HUES64 (cell line): ENCODE measurements at regions not wholly inside any gene's neighbourhood (a gene's known extent, or its start where the extent isn't known, plus 50 kb on each side); places are given as distances from the start of the nearest gene placed in this dataset.
"Not testable (repeated sequence)": the region's sequence is repeated elsewhere in the genome, so short reads cannot be mapped to it uniquely, and the experiment has no call there.

Experiments
- H3K27ac ChIP-seq: 2 replicates; pipeline ENCODE4 v1.7.0; 2013; ENCODE audit warnings: low read depth, low read length, inconsistent platforms
- H3K27me3 ChIP-seq: 2 replicates; pipeline ENCODE4 v1.6.1; 2013; ENCODE audit warnings: mild to moderate bottlenecking, low read length; ENCODE audit not compliant: insufficient read depth
- H3K36me3 ChIP-seq: 2 replicates; pipeline ENCODE4 v1.6.1; 2013; ENCODE audit warnings: mild to moderate bottlenecking, low read length; ENCODE audit not compliant: insufficient read depth
- H3K4me1 ChIP-seq: 2 replicates; pipeline ENCODE4 v1.6.1; 2013; ENCODE audit warnings: mild to moderate bottlenecking, low read length, moderate library complexity; ENCODE audit not compliant: insufficient read depth
- H3K4me3 ChIP-seq: 2 replicates; pipeline ENCODE4 v1.5.1; 2013; ENCODE audit warnings: mild to moderate bottlenecking, low read length, moderate library complexity
- H3K9ac ChIP-seq: 2 replicates; pipeline ENCODE4 v1.6.1; 2013; ENCODE audit warnings: mild to moderate bottlenecking, low read depth, low read length
- H3K9me3 ChIP-seq: 2 replicates; pipeline ENCODE4 v1.6.1; 2013; ENCODE audit warnings: low read depth, low read length; ENCODE audit not compliant: insufficient read depth
- WGBS: fragments of 150-250, 120-280 bp; methylation state at CpG from one replicate; pipeline ENCODE4 v1.1.7; 2013; ENCODE audit warnings: missing lambda C conversion rate; 5-methylcytosine and 5-hydroxymethylcytosine counted together

- not testable (repeated sequence) for H3K27ac ChIP-seq, H3K9ac ChIP-seq, H3K4me3 ChIP-seq, H3K27me3 ChIP-seq, H3K36me3 ChIP-seq, H3K9me3 ChIP-seq
- 0 out of 2 replicates have a peak, but pooled peaks cover 15% of the 10 kb centered on the region for H3K4me1 ChIP-seq
- 84% methylated on average over 4 of the region's 4 CpGs for WGBS
These were observed 158.3 kb downstream of the TMEM132E start for GRCh38 chr17:34737673-34738072.

DNA sequence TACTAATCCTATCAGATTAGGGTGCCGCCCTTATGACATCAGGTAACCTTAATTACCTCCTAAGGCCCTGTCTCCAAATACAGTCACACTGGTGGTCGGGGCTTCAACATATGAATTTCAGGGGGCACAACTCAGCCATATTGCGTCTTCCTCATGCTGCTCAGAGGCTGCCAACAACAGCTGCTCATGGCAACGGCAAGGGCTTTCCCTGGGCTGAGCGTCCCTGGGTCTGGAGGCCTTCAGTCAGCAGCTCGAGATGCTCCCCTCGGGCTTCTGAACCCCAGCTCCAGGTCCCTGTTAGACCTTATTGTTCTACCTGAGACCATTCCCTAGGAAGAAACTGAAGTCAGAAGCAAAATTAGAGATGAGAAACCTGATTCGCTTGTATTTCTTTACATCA is 157.2 kb downstream of the TMEM132E start:
- H3K27me3 ChIP-seq = no peaks in the 10 kb centered on the region
- H3K9ac ChIP-seq = no peak overlapping the region
- 0 out of 2 replicates have a peak, but pooled peaks cover 10% of the 10 kb centered on the region for H3K4me1 ChIP-seq
- no peak overlapping the region for H3K4me3 ChIP-seq
- 86% methylated on average over 8 of the region's 8 CpGs for WGBS
- 0 out of 2 replicates have a peak, but pooled peaks cover 2% of the 10 kb centered on the region for H3K9me3 ChIP-seq
- no peaks in the 10 kb centered on the region for H3K36me3 ChIP-seq
- H3K27ac ChIP-seq = no peak overlapping the region

DNA sequence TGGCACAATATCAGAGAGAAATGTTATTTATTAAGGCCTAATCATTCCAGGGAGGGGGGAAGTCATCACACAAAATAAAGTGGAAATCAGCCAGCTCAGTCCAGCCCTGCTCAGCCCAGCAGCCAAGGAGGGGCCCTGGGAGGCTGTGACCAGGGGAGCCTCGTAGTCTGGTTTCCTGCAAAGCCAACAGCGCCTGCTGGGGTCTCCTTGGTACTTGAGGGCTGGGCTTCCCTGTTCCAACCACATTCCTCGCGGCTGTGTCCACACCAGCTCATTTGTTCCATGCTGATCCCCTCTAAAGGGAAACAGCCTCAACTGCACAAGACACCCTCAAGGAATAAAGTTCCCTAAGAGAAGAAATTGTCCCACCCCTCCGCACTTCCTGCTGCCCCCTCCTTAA is 154.0 kb downstream of the TMEM132E start:
- no peak overlapping the region for H3K27ac ChIP-seq
- H3K4me1 ChIP-seq = no peaks in the 10 kb centered on the region
- 0 out of 2 replicates have a peak, but pooled peaks cover 3% of the 10 kb centered on the region for H3K9me3 ChIP-seq
- H3K9ac ChIP-seq = no peak overlapping the region
- no peaks in the 10 kb centered on the region for H3K27me3 ChIP-seq
- 88% methylated on average over 5 of the region's 5 CpGs for WGBS
- no peaks in the 10 kb centered on the region for H3K36me3 ChIP-seq
- H3K4me3 ChIP-seq = no peak overlapping the region

DNA sequence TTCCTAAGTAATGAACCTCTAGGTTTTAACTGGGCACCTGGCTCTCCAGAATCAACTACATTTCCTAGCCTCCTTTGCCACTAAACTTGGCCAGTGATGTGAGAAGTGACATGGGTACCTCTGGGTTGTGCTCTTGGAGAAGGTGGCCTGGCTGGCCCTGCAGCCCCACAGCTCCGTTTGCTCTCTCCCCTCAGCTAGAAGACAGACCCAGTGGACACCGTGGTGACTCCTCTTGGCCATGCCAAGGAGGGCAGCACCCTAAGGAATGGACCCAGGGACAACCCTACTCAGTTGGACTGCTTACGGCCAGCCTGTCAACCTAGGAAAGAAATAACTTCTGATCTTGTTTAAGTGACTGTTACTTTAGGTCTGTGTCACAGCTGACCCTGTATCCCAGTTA is 151.4 kb downstream of the TMEM132E start:
- 0 out of 2 replicates have a peak, but pooled peaks cover 3% of the 10 kb centered on the region for H3K9me3 ChIP-seq
- H3K36me3 ChIP-seq = no peaks in the 10 kb centered on the region
- no peak overlapping the region for H3K4me3 ChIP-seq
- no peak overlapping the region for H3K9ac ChIP-seq
- no peaks in the 10 kb centered on the region for H3K4me1 ChIP-seq
- no peak overlapping the region for H3K27ac ChIP-seq
- WGBS = 83% methylated on average over 3 of the region's 3 CpGs
- H3K27me3 ChIP-seq = no peaks in the 10 kb centered on the region

GRCh38 chr17:34728771-34729310 is 149.5 kb downstream of the TMEM132E start:
- H3K9me3 ChIP-seq = 0 out of 2 replicates have a peak, but pooled peaks cover 3% of the 10 kb centered on the region
- no peaks in the 10 kb centered on the region for H3K4me1 ChIP-seq
- H3K27ac ChIP-seq = no peak overlapping the region
- no peaks in the 10 kb centered on the region for H3K36me3 ChIP-seq
- no peak overlapping the region for H3K4me3 ChIP-seq
- no peaks in the 10 kb centered on the region for H3K27me3 ChIP-seq
- no peak overlapping the region for H3K9ac ChIP-seq
- 86% methylated on average over 10 of the region's 10 CpGs for WGBS

DNA sequence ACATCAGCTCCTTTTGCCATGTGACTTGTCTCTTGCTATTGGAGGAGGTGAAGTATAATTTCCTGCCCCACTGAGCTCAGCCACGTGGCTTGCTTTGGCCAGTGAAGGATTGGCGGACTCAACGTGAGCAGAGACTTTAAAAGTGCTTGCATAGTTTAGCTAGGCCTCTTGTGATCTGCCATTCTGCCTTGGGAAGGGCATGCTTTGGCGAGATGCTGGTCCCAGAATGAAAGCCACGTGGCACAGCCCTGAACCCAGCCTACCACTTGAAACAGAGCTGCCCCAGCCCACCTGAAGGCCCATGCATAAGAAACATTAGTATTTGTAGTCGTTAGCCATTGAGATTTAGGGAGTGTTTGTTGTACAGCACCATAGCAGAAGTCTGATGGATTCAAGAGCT is 148.2 kb downstream of the TMEM132E start:
- Histone ChIP-seq H3K4me3 (no peak overlapping the region), H3K4me1 (no peaks in the 10 kb centered on the region), H3K27ac (no peak overlapping the region), H3K27me3 (no peaks in the 10 kb centered on the region), H3K36me3 (no peaks in the 10 kb centered on the region), H3K9ac (no peak overlapping the region), H3K9me3 (0 out of 2 replicates have a peak, but pooled peaks cover 3% of the 10 kb centered on the region)
- WGBS = 83% methylated on average over 6 of the region's 6 CpGs

- H3K9ac ChIP-seq = no peak overlapping the region
- no peak overlapping the region for H3K27ac ChIP-seq
- H3K4me3 ChIP-seq = no peak overlapping the region
- no peaks in the 10 kb centered on the region for H3K36me3 ChIP-seq
- 0 out of 2 replicates have a peak, but pooled peaks cover 3% of the 10 kb centered on the region for H3K9me3 ChIP-seq
- no peaks in the 10 kb centered on the region for H3K4me1 ChIP-seq
- 89% methylated on average over 6 of the region's 6 CpGs for WGBS
- no peaks in the 10 kb centered on the region for H3K27me3 ChIP-seq
These were observed 147.4 kb downstream of the TMEM132E start for GRCh38 chr17:34726536-34727384.

DNA sequence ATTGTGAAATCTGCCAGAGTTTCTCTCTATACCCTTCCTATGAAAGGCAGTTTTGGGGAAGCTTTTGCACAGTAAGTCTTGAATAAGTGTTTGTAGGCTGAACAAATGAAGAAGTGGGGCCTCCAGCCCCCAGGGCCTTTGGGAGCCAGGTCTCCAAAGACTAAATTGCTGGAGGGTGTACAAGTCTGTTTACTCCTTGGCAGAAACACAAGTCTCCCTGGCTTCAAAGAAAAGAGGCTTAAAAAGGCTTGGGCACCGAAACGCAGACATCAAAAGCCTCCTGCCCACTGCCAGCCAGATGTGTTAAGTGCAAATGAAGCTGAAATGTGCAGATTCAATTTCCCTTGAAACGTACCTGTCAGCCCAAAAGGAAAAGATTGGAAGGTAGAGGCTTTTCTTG is 146.3 kb downstream of the TMEM132E start:
- Histone ChIP-seq H3K4me3 (no peak overlapping the region), H3K4me1 (no peaks in the 10 kb centered on the region), H3K9me3 (no peaks in the 10 kb centered on the region), H3K36me3 (no peaks in the 10 kb centered on the region), H3K9ac (no peak overlapping the region), H3K27me3 (no peaks in the 10 kb centered on the region), H3K27ac (no peak overlapping the region)
- 86% methylated on average over 3 of the region's 3 CpGs for WGBS

DNA sequence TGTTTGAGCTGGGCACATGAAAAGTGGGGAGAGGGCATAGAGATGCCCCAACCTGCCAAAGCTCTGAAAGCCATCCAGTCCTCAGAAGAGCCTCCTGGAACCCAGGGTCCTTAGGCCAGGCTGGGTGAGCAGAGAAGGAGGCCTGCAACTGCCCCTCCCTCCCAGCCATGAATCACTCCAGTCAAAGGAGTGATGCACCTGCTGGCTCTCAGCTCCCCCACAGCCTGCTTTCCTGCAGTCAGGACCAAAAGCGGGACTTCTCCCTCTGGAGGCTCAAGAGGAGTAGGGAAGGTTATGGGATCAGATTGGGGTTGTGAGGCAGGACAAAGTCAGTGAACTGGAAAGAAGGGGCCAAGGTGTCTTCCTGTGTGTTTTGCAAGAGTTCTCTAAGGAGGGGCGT is 145.6 kb downstream of the TMEM132E start:
- Histone ChIP-seq H3K9me3 (no peaks in the 10 kb centered on the region), H3K4me3 (no peak overlapping the region), H3K4me1 (no peaks in the 10 kb centered on the region), H3K9ac (no peak overlapping the region), H3K27ac (no peak overlapping the region), H3K36me3 (no peaks in the 10 kb centered on the region), H3K27me3 (no peaks in the 10 kb centered on the region)
- WGBS = 78% methylated on average over 2 of the region's 2 CpGs

- H3K36me3 ChIP-seq = no peaks in the 10 kb centered on the region
- 91% methylated on average over 10 of the region's 10 CpGs for WGBS
- no peaks in the 10 kb centered on the region for H3K4me1 ChIP-seq
These were observed 144.5 kb downstream of the TMEM132E start for GRCh38 chr17:34723875-34724274.

DNA sequence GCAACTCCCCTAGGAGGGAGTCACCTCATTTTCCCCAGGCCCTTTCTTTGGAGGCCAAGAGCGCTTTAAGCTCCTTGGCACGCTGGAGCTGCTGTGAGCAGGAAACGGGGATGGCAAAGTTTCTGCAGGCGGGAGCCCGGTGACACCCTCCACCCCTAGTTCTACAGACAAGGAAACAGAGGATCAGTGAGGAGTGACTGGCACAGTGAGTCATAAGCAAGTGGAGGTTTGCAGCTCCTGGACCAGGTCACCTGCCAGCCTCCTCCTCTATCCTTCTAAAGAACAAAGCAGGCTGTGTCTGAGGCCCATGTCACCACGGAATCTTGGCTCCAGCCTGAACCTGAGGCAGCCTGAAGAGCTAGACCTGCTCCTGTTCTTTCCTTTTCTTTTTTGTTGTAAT is 141.9 kb downstream of the TMEM132E start:
- 91% methylated on average over 6 of the region's 6 CpGs for WGBS
- Histone ChIP-seq H3K36me3 (no peaks in the 10 kb centered on the region), H3K9me3 (no peaks in the 10 kb centered on the region), H3K9ac (no peak overlapping the region), H3K4me1 (no peaks in the 10 kb centered on the region), H3K4me3 (no peak overlapping the region), H3K27me3 (no peaks in the 10 kb centered on the region), H3K27ac (no peak overlapping the region)

More at GRCh38 chr17:34723875-34724274, 144.5 kb downstream of the TMEM132E start:
- Histone ChIP-seq H3K27ac (no peak overlapping the region), H3K9me3 (no peaks in the 10 kb centered on the region), H3K9ac (no peak overlapping the region), H3K4me3 (no peak overlapping the region), H3K27me3 (no peaks in the 10 kb centered on the region)
